ENCODE measurements at regions not wholly inside any gene's neighbourhood (a gene's known extent, or its start where the extent isn't known, plus 50 kb on each side); places are given as distances from the start of the nearest gene placed in this dataset.
"Not testable (repeated sequence)": the region's sequence is repeated elsewhere in the genome, so short reads cannot be mapped to it uniquely, and the experiment has no call there.

DNA sequence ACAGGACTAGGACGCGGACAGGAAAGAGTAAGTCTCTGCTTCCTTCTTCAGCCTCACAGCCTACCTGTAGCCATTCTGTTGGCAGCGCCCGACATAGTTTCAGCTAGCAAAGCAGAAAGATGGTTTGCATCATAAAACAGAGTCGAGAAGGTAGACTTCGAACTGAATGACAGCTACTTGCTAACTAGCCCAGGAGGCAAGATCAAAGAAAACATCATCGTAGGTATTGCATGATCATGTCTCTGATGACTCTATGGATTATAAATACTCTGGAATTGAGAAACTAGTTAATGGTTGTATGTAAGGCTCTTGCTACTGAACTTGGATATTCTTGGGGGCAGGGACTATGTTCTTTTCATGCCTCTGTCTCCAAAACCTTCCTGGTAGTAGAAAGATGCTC is 333.1 kb upstream of the KLF3 start:
- Histone ChIP-seq H3K36me3 (ENCODE audit: insufficient read depth, low read length) (no peaks in the 10 kb centered on the region), H3K4me1 (ENCODE audit: insufficient read depth, low read length) (peaks cover 8% of the 10 kb centered on the region; the same call in 1 of the 2 replicates), H3K9me3 (ENCODE audit: control insufficient read depth, insufficient read depth, low read length) (no peaks in the 10 kb centered on the region), H3K9ac (ENCODE audit: low read depth, low read length) (no peak overlapping the region)

DNA sequence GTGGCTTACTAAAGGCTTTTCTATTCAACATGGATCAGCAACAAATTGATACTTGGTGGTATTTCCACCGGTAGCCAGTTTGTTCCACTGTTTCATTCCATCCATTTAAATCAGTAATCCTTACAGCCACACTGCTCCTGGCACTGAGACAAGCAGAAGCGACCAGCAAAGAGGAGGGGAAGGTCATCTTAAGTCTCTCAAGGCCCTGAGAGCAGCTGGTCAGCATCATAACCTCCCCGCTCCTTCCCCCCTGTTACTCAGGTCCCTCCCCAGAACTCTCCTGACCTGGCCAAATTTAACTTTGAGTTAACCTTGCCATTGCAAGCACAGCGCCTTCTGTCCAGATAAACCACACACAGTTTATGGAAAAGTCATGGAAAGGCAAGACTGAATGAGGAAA is 331.3 kb upstream of the KLF3 start:
- Histone ChIP-seq H3K36me3 (ENCODE audit: insufficient read depth, low read length) (no peaks in the 10 kb centered on the region), H3K9me3 (ENCODE audit: control insufficient read depth, insufficient read depth, low read length) (no peaks in the 10 kb centered on the region; the same call in 1 of the 2 replicates), H3K4me1 (ENCODE audit: insufficient read depth, low read length) (peaks cover 8% of the 10 kb centered on the region; the same call in 1 of the 2 replicates), H3K9ac (ENCODE audit: low read depth, low read length) (no peak overlapping the region)

DNA sequence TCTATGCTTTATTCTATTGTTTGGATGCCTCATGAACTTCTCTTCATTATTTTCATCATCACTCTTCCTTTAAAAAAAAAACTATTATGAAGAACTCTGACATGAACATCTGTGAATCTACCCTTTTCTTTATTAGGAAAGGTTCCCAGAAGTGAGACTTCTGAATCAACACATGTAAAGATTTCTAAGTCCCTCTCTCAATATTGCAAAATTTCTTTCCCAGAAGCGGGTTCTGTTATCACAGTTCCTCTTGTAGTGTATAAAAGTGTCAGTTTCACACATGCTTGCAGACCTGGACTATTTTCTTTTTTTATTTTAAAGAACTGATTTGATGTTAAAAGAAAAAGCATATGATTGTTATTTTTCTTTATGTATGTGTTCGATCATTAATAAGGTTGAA is 330.8 kb upstream of the KLF3 start:
- no peak overlapping the region for H3K9ac ChIP-seq (ENCODE audit: low read depth, low read length)
- no peaks in the 10 kb centered on the region; the same call in none of the 2 replicates for H3K9me3 ChIP-seq (ENCODE audit: control insufficient read depth, insufficient read depth, low read length)
- peaks cover 4% of the 10 kb centered on the region; the same call in 1 of the 2 replicates for H3K4me1 ChIP-seq (ENCODE audit: insufficient read depth, low read length)
- no peaks in the 10 kb centered on the region for H3K36me3 ChIP-seq (ENCODE audit: insufficient read depth, low read length)

DNA sequence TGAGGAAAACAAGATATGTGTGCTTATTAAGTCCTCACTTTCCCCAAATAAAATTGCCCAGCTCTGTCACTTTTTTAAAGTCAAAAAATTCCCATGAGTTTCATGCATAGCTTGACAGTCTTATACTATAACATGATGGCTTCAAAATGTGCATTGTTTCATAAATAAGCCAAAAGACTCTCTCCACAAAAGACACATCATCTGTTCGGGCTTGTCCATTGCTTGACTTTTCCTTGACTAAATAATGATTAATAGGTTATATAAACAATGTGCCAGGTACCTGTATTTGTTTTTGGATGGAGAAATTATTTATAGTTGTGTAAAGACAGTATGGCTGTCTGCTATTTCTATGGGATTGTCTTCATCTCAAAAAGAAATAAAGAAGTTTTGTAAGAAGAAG is 329.2 kb upstream of the KLF3 start:
- Histone ChIP-seq H3K36me3 (ENCODE audit: insufficient read depth, low read length) (no peaks in the 10 kb centered on the region), H3K4me1 (ENCODE audit: insufficient read depth, low read length) (no peaks in the 10 kb centered on the region), H3K9ac (ENCODE audit: low read depth, low read length) (no peak overlapping the region), H3K9me3 (ENCODE audit: control insufficient read depth, insufficient read depth, low read length) (no peaks in the 10 kb centered on the region; the same call in none of the 2 replicates)

GRCh38 chr4:38338939-38339338 is 325.1 kb upstream of the KLF3 start:
- H3K36me3 ChIP-seq (ENCODE audit: insufficient read depth, low read length); H3K9me3 ChIP-seq (ENCODE audit: control insufficient read depth, insufficient read depth, low read length); H3K4me1 ChIP-seq (ENCODE audit: insufficient read depth, low read length); H3K9ac ChIP-seq (ENCODE audit: low read depth, low read length): not testable (repeated sequence)

DNA sequence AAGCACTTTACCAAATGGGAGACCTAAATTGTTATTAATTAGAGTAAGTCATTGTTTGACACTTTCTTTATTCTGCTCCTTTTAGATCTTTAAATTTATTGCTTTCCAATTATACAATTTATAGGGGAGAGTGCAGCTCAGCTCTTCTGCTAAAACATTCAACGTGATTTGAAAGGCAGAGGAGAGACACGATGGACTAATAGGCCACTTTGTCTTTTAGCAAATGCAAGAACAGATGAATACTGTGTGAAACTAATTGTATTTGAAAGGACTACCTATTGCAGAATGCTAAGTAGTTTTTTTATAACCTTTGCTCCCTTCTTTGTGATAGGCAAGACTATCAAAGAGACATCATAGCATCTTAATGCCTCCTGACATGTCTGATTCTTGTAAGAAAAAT is 320.4 kb upstream of the KLF3 start:
- no peaks in the 10 kb centered on the region for H3K4me1 ChIP-seq (ENCODE audit: insufficient read depth, low read length)
- no peaks in the 10 kb centered on the region for H3K36me3 ChIP-seq (ENCODE audit: insufficient read depth, low read length)
- no peaks in the 10 kb centered on the region for H3K9me3 ChIP-seq (ENCODE audit: control insufficient read depth, insufficient read depth, low read length)
- no peak overlapping the region for H3K9ac ChIP-seq (ENCODE audit: low read depth, low read length)

DNA sequence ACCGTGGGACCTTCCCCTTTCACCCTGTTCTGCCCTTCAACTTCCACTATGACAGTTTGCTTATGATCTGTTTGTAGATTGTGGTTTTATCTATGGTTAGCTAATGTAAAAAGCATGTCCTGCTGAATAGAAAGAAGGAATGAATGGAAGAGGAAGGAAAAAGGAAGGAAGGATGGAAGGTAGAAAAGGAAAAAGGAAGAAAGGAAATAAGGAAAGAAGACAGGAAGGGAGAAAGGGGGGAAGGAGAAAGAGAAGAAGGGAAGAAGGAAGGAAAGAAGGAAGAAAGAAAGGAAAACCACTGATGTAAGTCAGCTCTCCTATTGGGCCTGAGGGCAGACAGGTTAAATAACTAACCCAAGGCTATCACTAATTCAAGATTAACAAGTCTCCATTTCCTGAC is 319.1 kb upstream of the KLF3 start:
- H3K36me3 ChIP-seq (ENCODE audit: insufficient read depth, low read length) = no peaks in the 10 kb centered on the region
- no peak overlapping the region for H3K9ac ChIP-seq (ENCODE audit: low read depth, low read length)
- no peaks in the 10 kb centered on the region for H3K9me3 ChIP-seq (ENCODE audit: control insufficient read depth, insufficient read depth, low read length)
- no peaks in the 10 kb centered on the region for H3K4me1 ChIP-seq (ENCODE audit: insufficient read depth, low read length)

DNA sequence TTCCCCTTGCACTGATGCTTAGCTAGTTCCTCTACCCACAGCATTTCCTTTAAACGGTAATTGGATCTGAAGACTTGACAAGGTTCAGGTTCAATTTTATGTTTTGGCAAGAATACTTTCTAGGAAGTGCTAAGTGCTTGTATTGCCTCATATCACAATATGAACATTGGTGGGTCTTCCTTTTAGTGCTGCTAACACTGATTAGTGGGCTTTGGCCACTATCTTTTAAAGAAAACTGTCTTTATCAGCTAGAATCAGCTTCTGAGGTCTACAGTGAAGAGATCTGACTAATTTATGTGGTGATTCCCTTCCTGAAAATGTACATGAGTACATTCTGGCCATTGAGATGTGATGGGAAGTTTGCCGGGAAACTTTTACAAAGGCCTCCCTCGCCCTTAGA is 316.7 kb upstream of the KLF3 start:
- no peak overlapping the region for H3K9ac ChIP-seq (ENCODE audit: low read depth, low read length)
- no peaks in the 10 kb centered on the region for H3K4me1 ChIP-seq (ENCODE audit: insufficient read depth, low read length)
- H3K36me3 ChIP-seq (ENCODE audit: insufficient read depth, low read length) = no peaks in the 10 kb centered on the region
- no peaks in the 10 kb centered on the region; the same call in 1 of the 2 replicates for H3K9me3 ChIP-seq (ENCODE audit: control insufficient read depth, insufficient read depth, low read length)

DNA sequence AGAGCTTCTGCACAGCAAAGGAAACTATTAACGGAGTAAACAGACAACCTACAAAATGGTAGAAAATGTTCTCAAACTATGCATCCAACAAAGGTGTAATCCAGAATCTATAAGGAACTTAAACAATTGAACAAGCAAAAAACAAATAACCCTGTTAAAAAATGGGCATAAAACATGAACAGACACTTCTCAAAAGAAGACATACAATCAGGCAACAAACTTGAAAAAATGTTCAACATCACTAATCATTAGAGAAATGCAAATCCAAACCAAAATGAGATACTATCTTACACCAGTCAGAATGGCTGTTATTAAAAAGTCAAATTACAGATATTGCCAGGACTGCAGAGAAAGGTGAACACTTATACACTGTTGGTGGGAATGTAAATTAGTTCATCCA is 309.6 kb upstream of the KLF3 start:
- Histone ChIP-seq H3K9me3 (ENCODE audit: control insufficient read depth, insufficient read depth, low read length) (no peaks in the 10 kb centered on the region; the same call in none of the 2 replicates), H3K4me1 (ENCODE audit: insufficient read depth, low read length) (no peaks in the 10 kb centered on the region), H3K36me3 (ENCODE audit: insufficient read depth, low read length) (no peaks in the 10 kb centered on the region), H3K9ac (ENCODE audit: low read depth, low read length) (no peak overlapping the region)

- Histone ChIP-seq H3K9me3 (ENCODE audit: control insufficient read depth, insufficient read depth, low read length) (no peaks in the 10 kb centered on the region; the same call in none of the 2 replicates), H3K9ac (ENCODE audit: low read depth, low read length) (no peak overlapping the region), H3K36me3 (ENCODE audit: insufficient read depth, low read length) (no peaks in the 10 kb centered on the region), H3K4me1 (ENCODE audit: insufficient read depth, low read length) (no peaks in the 10 kb centered on the region)
Measured at GRCh38 chr4:38354872-38355271, 309.1 kb upstream of the KLF3 start.

DNA sequence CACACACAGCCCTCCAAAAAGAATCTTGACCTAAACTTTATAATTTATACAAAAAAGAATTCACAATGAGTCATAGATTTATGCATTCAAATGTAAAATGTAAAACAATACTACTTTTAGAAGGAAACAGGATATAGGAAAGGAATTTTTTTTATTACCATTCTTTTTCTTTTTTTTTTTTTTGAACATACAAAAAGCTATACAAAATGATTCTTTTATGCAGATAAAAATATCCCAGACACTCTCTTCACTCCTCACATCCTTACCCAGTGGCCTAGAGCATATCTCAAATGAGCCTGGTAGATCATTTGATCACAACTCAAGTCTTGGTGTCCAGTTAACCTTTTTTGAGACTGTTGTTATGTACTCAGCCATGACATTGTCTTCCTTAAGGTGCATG is 307.3 kb upstream of the KLF3 start:
- Histone ChIP-seq H3K4me1 (ENCODE audit: insufficient read depth, low read length) (no peaks in the 10 kb centered on the region), H3K9ac (ENCODE audit: low read depth, low read length) (no peak overlapping the region), H3K9me3 (ENCODE audit: control insufficient read depth, insufficient read depth, low read length) (no peaks in the 10 kb centered on the region; the same call in none of the 2 replicates), H3K36me3 (ENCODE audit: insufficient read depth, low read length) (no peaks in the 10 kb centered on the region)

DNA sequence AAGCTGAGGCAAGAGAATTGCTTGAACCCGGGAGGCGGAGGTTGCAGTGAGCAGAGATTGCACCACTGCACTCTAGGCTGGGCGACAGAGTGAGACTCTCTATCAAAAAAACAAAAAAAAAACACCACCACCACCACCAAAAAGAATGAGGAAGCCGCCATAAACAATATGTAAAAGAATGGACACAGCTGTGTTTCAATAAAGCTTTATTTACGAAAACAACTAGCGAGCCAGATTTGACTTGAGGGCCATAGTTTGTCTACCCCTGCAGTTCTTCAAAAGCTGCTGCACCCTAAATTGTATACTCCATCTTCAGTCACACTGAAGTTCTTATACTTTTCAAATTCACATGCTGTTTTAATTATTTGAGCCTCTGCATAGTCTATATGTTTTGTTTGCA is 306.5 kb upstream of the KLF3 start:
- no peaks in the 10 kb centered on the region; the same call in 1 of the 2 replicates for H3K9me3 ChIP-seq (ENCODE audit: control insufficient read depth, insufficient read depth, low read length)
- H3K4me1 ChIP-seq (ENCODE audit: insufficient read depth, low read length) = no peaks in the 10 kb centered on the region
- H3K36me3 ChIP-seq (ENCODE audit: insufficient read depth, low read length) = no peaks in the 10 kb centered on the region
- no peak overlapping the region for H3K9ac ChIP-seq (ENCODE audit: low read depth, low read length)

DNA sequence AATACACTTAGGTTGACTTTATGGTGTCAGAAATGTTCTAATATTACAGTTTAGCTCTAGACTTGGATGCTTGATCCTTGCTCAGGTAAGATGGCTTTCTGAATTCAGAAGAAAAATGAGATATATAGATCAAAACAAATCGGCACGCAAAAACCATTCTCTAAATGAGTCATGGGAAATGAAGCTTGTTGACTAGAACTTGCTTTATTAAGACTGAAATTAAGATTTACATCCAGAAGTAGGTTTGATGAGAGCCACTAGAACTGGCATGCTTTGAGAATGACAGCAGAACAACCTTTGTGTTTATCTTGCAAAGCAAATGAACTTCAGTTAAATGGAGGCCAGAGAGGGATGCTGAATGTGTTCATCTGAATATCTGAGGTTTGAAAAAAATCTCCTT is 304.9 kb upstream of the KLF3 start:
- H3K9me3 ChIP-seq (ENCODE audit: control insufficient read depth, insufficient read depth, low read length) = no peaks in the 10 kb centered on the region
- H3K36me3 ChIP-seq (ENCODE audit: insufficient read depth, low read length) = no peaks in the 10 kb centered on the region
- no peak overlapping the region for H3K9ac ChIP-seq (ENCODE audit: low read depth, low read length)
- H3K4me1 ChIP-seq (ENCODE audit: insufficient read depth, low read length) = no peaks in the 10 kb centered on the region

DNA sequence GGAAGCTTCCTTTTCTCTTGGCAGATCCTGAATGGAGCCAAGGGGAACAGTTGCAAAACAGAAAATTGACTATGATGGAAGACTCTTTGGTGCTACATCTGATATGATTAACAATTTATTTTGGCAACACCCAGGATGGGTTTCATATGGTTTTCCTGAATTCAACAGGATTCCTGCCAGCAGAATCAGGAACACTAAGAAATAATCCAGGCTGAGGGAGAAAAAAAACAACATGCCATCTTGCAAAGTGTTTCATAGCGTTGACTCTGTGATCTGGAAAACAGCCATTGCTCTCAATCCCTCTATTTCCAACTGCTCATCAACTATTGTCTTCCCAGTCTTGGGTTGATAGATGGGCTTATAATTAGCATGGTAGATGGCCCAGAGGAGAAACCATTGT is 303.8 kb upstream of the KLF3 start:
- Histone ChIP-seq H3K4me1 (ENCODE audit: insufficient read depth, low read length) (no peaks in the 10 kb centered on the region), H3K36me3 (ENCODE audit: insufficient read depth, low read length) (no peaks in the 10 kb centered on the region), H3K9me3 (ENCODE audit: control insufficient read depth, insufficient read depth, low read length) (no peaks in the 10 kb centered on the region), H3K9ac (ENCODE audit: low read depth, low read length) (no peak overlapping the region)

DNA sequence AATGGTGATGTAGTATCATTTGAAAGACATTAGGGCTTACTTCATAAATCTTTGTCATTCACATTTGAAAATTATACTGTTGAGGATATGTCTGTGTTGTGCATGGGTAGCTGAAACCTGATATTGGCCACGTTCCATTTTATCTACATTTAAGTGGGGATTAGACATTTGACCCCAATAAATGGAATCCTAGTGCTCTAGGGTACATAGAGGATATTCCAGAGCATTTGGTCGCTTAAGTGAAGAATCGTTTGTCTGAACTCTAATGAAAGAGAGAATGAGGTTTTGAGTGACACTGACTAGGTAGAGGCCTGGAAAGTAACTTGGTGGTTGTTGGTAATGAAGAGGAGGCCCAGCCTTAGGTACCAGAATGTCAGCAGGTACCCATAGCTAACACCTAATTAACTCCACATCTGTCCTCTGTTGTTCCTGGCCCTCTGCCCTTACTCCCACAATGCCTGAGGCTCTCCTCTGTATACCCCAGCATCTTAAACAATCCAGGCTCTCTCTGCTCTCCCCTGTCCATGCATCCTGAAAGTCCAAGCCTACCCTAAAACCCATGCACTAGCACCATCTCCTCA is 299.5 kb upstream of the KLF3 start:
- no peaks in the 10 kb centered on the region for H3K4me1 ChIP-seq (ENCODE audit: insufficient read depth, low read length)
- no peak overlapping the region for H3K9ac ChIP-seq (ENCODE audit: low read depth, low read length)
- no peaks in the 10 kb centered on the region for H3K36me3 ChIP-seq (ENCODE audit: insufficient read depth, low read length)
- no peaks in the 10 kb centered on the region for H3K9me3 ChIP-seq (ENCODE audit: control insufficient read depth, insufficient read depth, low read length)

DNA sequence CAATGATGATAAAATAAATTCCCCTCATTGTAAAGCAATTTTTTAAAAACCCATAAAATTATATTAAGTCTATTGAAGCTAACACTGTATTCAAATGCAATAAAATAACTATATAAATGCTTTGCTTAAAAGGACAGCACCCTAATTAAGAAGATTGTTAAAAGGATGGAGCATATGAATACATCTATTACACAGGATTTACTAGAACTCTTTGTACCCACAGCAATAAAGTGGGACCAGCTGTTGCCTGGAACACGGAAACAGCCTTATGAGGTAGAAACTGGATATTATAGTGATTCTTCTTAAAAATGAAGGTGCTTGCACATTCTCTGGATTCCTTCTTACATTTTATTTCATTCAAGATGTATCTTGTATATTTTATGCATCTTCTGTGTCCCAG is 298.7 kb upstream of the KLF3 start:
- Histone ChIP-seq H3K9ac (ENCODE audit: low read depth, low read length) (no peak overlapping the region), H3K9me3 (ENCODE audit: control insufficient read depth, insufficient read depth, low read length) (no peaks in the 10 kb centered on the region), H3K36me3 (ENCODE audit: insufficient read depth, low read length) (no peaks in the 10 kb centered on the region), H3K4me1 (ENCODE audit: insufficient read depth, low read length) (no peaks in the 10 kb centered on the region)

All from ES-I3 (cell line).